BLaER1 treated with 17β-estradiol and CSF1 and Interleukin-3, amounts not matched to agents 10 nM and 100 nM (cell line): ENCODE measurements at regions not wholly inside any gene's neighbourhood (a gene's known extent, or its start where the extent isn't known, plus 50 kb on each side); places are given as distances from the start of the nearest gene placed in this dataset.

Experiments
- H3K27ac ChIP-seq, 11 experiments: shearing (Covaris generic); formaldehyde crosslinking; 2 replicates each; pipeline ENCODE4 v1.8.1; 2022
- H3K27me3 ChIP-seq, 11 experiments: shearing (Covaris generic); formaldehyde crosslinking; 2 replicates each; pipeline ENCODE4 v1.8.1; 2022
- H3K36me3 ChIP-seq, 11 experiments: shearing (Covaris generic); formaldehyde crosslinking; 2 replicates each; pipeline ENCODE4 v1.8.1; 2022
- H3K4me1 ChIP-seq, 10 experiments: shearing (Covaris generic); formaldehyde crosslinking; 2 replicates each; pipeline ENCODE4 v1.8.1; 2022
- H3K4me2 ChIP-seq, 11 experiments: shearing (Covaris generic); formaldehyde crosslinking; 2 replicates each; pipeline ENCODE4 v1.8.1; 2022
- H3K4me3 ChIP-seq, 10 experiments: shearing (Covaris generic); formaldehyde crosslinking; 2 replicates each; pipeline ENCODE4 v1.8.1; 2022
- H3K9ac ChIP-seq, 11 experiments: shearing (Covaris generic); formaldehyde crosslinking; 2 replicates each; pipeline ENCODE4 v1.8.1; 2022
- H3K9me3 ChIP-seq, 11 experiments: shearing (Covaris generic); formaldehyde crosslinking; replicated peaks in 1 of 11; 2 replicates each; pipeline ENCODE4 v1.8.1; 2022
- H4K20me1 ChIP-seq, 11 experiments: shearing (Covaris generic); formaldehyde crosslinking; 2 replicates each; pipeline ENCODE4 v1.8.1; 2022
- Cebpa-rat ChIP-seq, 11 experiments: shearing (Covaris generic); IDR thresholded peaks; 2 replicates each; pipeline ENCODE4 v1.8.1; 2022

DNA sequence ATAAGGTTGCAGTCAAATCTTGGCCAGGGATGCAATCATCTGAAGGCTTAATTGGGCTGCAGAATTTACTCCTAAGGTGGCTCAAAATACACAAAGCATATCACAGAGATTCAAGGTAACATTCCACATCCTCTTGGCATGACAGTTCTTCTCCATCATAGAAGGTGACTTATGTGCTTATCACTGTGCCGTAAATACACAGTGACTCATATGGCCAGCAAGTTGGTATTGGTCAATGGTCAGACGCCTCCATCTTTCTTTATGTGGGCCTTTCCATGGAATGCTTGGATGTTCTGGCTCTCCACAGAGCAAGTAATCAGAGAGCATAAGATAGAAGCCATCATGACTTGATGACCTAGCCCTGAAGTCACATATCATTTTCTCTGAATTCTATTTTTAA is 168.8 kb upstream of the ST8SIA2 start:
- Histone ChIP-seq H3K4me1 (no peaks in the 10 kb centered on the region), H3K36me3 (no peaks in the 10 kb centered on the region), H3K9ac (no peak overlapping the region), H3K4me3 (no peak overlapping the region), H3K4me2 (no peak overlapping the region), H3K27ac (no peak overlapping the region), H4K20me1 (no peaks in the 10 kb centered on the region), H3K27me3 (no peaks in the 10 kb centered on the region), H3K9me3 (peaks cover 18 to 24% (median 21%) of the 10 kb centered on the region in 11 experiments)
- no peak for TF ChIP-seq Cebpa-rat (IDR thresholded peaks at IDR 0.05)

DNA sequence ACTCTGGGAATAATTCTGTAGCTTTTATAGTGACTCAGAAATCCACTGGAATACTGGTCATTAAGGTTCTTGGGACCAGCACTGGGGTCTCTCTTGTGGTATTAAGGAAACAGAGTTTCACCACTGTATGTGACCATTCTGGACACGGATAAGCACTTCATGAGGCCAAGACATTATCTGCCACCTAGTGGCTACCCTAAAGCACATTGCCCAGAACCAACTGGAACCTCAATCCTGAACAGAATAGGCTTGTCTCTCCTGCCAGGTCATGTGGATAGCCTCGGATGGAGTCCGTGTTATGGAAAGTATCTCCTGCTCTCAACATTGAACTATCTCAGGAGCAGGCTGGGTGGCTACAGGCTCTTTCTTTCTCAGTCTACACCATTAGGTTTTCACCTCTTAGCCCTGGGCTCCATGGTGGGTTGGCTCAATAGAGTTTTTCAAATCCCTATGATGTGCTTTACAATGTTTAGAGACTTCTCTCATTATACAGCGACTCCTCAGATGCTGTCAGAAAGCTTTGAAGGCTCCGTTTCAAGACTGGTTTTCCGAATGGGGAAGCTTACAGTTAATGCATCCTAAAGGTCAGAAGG is 167.6 kb upstream of the ST8SIA2 start:
- Histone ChIP-seq H3K4me2 (no peak overlapping the region), H3K27me3 (no peaks in the 10 kb centered on the region), H4K20me1 (no peaks in the 10 kb centered on the region), H3K9me3 (peaks cover 18 to 24% (median 21%) of the 10 kb centered on the region in 11 experiments), H3K27ac (no peak overlapping the region), H3K4me1 (no peaks in the 10 kb centered on the region), H3K9ac (no peak overlapping the region), H3K4me3 (no peak overlapping the region), H3K36me3 (no peaks in the 10 kb centered on the region)
- TF ChIP-seq Cebpa-rat (IDR thresholded peaks at IDR 0.05): no peak

DNA sequence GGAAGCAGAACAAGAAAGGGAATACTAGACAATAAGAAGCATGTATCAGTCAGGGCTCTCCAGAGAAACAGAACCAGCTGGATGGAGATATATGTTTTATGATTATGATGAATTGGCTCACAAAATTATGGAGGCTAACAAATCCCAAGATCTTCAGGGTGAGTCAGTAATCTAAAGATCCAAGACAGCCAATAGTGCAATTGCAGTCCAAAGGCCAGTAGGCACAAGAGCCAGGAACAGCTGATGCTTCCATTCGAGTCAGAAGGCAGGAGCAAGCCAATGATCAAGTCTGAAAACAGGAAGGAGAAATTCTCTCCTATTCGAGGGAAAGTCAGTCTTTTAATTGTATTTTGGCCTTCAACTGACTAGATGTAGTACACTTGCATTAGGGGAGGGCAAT is 164.9 kb upstream of the ST8SIA2 start:
- Histone ChIP-seq H3K4me1 (peaks cover 0 to 20% (median 0%) of the 10 kb centered on the region in 10 experiments; a peak in 5 of 20 replicates), H3K9me3 (peaks cover 9 to 13% (median 12%) of the 10 kb centered on the region in 11 experiments), H4K20me1 (no peaks in the 10 kb centered on the region), H3K36me3 (no peaks in the 10 kb centered on the region), H3K27me3 (no peaks in the 10 kb centered on the region), H3K9ac (no peak overlapping the region), H3K4me3 (no peak overlapping the region), H3K27ac (no peak overlapping the region), H3K4me2 (no peak overlapping the region)
- no peak for TF ChIP-seq Cebpa-rat (IDR thresholded peaks at IDR 0.05)

DNA sequence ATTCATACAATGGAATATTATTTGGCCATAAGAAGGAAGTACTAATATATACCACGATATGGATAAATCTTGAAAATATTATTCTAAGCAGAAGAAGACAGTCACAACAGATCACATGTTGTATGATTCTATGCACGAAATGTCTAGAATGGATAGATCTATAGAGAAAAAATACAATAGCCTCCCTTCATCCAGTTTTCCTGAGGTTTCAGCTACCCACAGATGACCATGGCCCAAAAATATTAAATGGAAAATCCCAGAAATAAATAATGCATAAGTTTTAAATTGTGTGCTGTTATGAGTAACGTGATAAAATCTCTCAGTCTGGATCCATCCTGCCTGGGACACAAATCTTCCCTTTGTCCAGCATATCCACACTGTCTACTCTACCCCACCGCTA is 162.2 kb upstream of the ST8SIA2 start:
- Histone ChIP-seq H3K36me3 (no peaks in the 10 kb centered on the region), H3K9me3 (peaks cover 0 to 19% (median 8%) of the 10 kb centered on the region in 11 experiments; a peak in 14 of 22 replicates), H3K4me1 (peaks cover 0 to 20% (median 0%) of the 10 kb centered on the region in 10 experiments; a peak in 5 of 20 replicates), H3K4me2 (peak overlapping the region in 1 of 11 experiments; percentile 67; a peak in 2 of 22 replicates), H3K27me3 (no peaks in the 10 kb centered on the region), H3K27ac (no peak overlapping the region), H3K4me3 (no peak overlapping the region), H3K9ac (no peak overlapping the region), H4K20me1 (no peaks in the 10 kb centered on the region)
- TF ChIP-seq Cebpa-rat (IDR thresholded peaks at IDR 0.05): no peak

DNA sequence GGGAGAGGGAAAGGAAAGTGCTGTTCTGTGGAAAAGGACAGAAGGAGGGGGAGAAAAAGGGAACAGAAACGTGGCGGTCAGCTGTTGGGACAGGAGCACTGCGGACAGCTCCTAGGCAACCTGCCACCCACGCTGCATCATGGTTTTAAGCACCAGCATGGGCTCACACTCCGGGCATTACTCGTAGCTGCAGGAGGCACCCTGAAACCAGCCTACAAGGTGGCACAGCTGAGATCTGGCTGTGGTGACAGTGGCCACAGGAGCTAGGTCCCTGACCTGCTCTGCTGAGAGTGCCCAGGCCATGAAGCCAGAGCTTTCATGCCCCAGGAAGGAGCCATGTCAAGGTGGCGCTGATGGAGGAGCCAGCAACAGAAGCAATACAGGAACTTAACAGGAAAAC is 161.4 kb upstream of the ST8SIA2 start:
- H4K20me1 ChIP-seq: no peaks in the 10 kb centered on the region
- no peak overlapping the region for H3K27ac ChIP-seq
- peak overlapping the region in 2 of 11 experiments; percentile 59 to 67; a peak in 4 of 22 replicates for H3K4me2 ChIP-seq
- no peaks in the 10 kb centered on the region for H3K27me3 ChIP-seq
- H3K36me3 ChIP-seq: no peaks in the 10 kb centered on the region
- H3K4me3 ChIP-seq: no peak overlapping the region
- no peak for TF ChIP-seq Cebpa-rat (IDR thresholded peaks at IDR 0.05)
- H3K9me3 ChIP-seq: peaks cover 0 to 22% (median 8%) of the 10 kb centered on the region in 11 experiments; a peak in 14 of 22 replicates
- H3K9ac ChIP-seq: no peak overlapping the region
- peaks cover 0 to 20% (median 0%) of the 10 kb centered on the region in 10 experiments; a peak in 5 of 20 replicates for H3K4me1 ChIP-seq

DNA sequence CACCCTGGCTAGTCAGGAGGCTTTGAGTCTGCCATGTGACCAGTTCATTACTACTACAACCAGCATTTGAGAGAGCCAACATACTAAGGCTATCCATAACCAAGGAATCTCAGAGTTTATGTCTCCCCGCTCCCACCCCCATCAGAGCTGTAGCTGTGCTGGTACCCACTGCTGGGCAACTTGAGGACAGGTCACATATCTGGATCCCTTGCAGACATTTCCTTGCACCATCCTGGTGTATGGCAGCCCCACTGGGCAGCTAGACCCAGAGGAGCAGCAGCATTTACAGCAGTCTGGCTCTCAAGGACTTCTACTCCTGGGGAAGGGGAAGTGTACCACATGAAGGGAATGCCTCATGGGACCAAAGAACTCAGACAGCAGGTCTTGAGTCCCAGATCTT is 160.8 kb upstream of the ST8SIA2 start:
- Histone ChIP-seq H3K4me3 (no peak overlapping the region), H3K27me3 (no peaks in the 10 kb centered on the region), H3K4me1 (peaks cover 0 to 20% (median 0%) of the 10 kb centered on the region in 10 experiments; a peak in 5 of 20 replicates), H3K36me3 (no peaks in the 10 kb centered on the region), H3K9me3 (peaks cover 0 to 22% (median 8%) of the 10 kb centered on the region in 11 experiments; a peak in 14 of 22 replicates), H3K4me2 (peak overlapping the region in 2 of 11 experiments; percentile 59 to 67; a peak in 4 of 22 replicates), H4K20me1 (no peaks in the 10 kb centered on the region), H3K27ac (no peak overlapping the region), H3K9ac (no peak overlapping the region)
- TF ChIP-seq Cebpa-rat (IDR thresholded peaks at IDR 0.05): no peak

DNA sequence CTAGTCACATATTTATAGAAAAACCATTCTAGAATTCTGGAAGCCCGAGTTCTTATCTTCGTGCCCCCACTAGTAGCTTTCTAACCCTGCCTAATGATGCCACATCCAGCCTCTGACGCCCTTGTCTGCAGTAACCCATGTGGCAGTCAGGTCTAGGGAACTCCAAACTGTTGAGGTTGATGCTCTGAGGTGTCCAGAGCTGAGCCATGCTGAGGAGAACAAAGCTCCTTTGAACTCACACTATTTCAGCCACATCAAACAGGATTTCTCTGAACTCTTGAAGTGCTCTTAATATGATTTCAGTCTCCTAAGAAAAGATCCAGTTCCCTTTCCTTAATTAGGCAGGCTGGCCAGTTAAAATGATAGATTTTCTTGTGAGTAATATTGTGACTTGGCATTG is 150.5 kb upstream of the ST8SIA2 start:
- H3K9ac ChIP-seq: no peak overlapping the region
- no peaks in the 10 kb centered on the region for H4K20me1 ChIP-seq
- H3K4me1 ChIP-seq: no peaks in the 10 kb centered on the region
- H3K27me3 ChIP-seq: no peaks in the 10 kb centered on the region
- H3K36me3 ChIP-seq: no peaks in the 10 kb centered on the region
- TF ChIP-seq Cebpa-rat (IDR thresholded peaks at IDR 0.05): no peak
- no peak overlapping the region for H3K4me3 ChIP-seq
- H3K27ac ChIP-seq: no peak overlapping the region
- H3K9me3 ChIP-seq: peaks cover 12 to 22% (median 18%) of the 10 kb centered on the region in 11 experiments; a peak in 21 of 22 replicates
- H3K4me2 ChIP-seq: no peak overlapping the region

DNA sequence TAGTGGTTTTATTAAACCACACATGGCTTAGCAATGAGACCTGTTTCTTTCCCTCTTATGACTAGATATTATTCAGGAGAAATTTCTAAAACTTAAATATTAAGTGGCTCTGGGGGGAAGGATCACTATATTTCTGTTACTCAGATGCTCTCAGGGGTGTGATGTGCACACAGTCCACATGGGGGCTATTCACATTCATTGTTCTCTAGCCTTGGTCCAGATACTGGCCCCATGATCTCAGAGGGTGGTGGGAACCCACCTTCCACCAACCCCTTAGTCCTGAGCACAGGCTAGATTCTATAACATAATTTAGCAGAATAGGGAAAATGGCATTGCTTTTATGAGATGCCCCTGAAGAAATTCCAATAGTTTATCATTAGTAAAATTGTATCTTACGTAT is 149.0 kb upstream of the ST8SIA2 start:
- Histone ChIP-seq H3K27me3 (no peaks in the 10 kb centered on the region), H3K9me3 (peaks cover 1 to 8% (median 3%) of the 10 kb centered on the region in 11 experiments; a peak in 17 of 22 replicates), H3K36me3 (no peaks in the 10 kb centered on the region), H3K4me3 (no peak overlapping the region), H4K20me1 (no peaks in the 10 kb centered on the region), H3K27ac (no peak overlapping the region), H3K4me2 (no peak overlapping the region), H3K4me1 (no peaks in the 10 kb centered on the region), H3K9ac (no peak overlapping the region)
- TF ChIP-seq Cebpa-rat (IDR thresholded peaks at IDR 0.05): no peak

DNA sequence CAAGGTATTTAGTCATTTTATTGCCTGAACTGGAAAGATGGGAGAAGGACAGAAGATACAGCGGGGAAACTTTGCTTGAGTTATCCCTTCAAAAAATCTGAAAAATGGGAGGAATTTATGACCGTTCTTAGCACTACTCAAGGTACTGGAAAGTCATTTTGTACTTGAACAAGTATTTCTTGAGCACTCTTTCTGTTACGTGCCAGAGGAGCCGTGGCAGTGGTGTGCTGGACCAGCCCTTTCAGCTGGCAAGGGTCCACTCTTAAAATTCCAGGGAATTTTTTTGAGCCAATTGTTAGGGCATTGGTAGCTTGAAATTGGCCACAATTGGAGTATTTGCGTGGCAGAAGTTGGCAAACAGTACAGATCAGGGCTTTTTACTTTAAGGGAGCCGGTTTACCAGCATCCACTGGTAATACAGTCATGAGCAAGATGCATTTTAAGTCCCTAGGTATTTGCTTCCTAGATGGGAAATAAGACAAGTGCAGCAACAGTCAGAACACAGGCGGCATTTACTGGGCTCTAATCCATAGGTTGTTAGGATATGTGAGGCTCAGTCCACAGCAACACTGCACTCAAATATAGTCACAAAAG is 145.9 kb upstream of the ST8SIA2 start:
- Histone ChIP-seq H3K4me3 (no peak overlapping the region), H3K9me3 (peaks cover 0 to under 1% (median 0%) of the 10 kb centered on the region in 11 experiments; a peak in 2 of 22 replicates), H3K36me3 (no peaks in the 10 kb centered on the region), H3K27ac (no peak overlapping the region), H3K27me3 (no peaks in the 10 kb centered on the region), H3K4me2 (no peak overlapping the region), H3K9ac (no peak overlapping the region), H3K4me1 (no peaks in the 10 kb centered on the region), H4K20me1 (no peaks in the 10 kb centered on the region)
- TF ChIP-seq Cebpa-rat (IDR thresholded peaks at IDR 0.05): no peak
